ENCODE measurements at regions not wholly inside any gene's neighbourhood (a gene's known extent, or its start where the extent isn't known, plus 50 kb on each side); places are given as distances from the start of the nearest gene placed in this dataset.
A peak's percentile ranks its signal among the peaks of the same experiment; 100 is the strongest.

GRCh38 chr13:48901781-48902180 is 73.9 kb upstream of the FNDC3A start:
- DNase-seq (no peak), ATAC-seq (no peak)
- TF ChIP-seq CTCF (IDR thresholded peaks at IDR 0.05) = no peak

GRCh38 chr13:48902368-48902767 is 73.3 kb upstream of the FNDC3A start:
- H3K27ac ChIP-seq = no peak overlapping the region
- H3K4me3 ChIP-seq = no peak overlapping the region
- intact Hi-C loops (cut with DNase I) = no loop called here
- no peak for DNase-seq
- no peak for TF ChIP-seq CTCF (IDR thresholded peaks at IDR 0.05)
- ATAC-seq = peak in 1 of 4 donors; percentile 81
- no peaks in the 10 kb centered on the region for H3K4me1 ChIP-seq
- no peak for FAIRE-seq
- no peaks in the 10 kb centered on the region for H3K27me3 ChIP-seq
- no peaks in the 10 kb centered on the region for H3K36me3 ChIP-seq
- 51 to 62% methylated on average over 1 of the region's 1 CpG for WGBS, 2 donors
- no peaks in the 10 kb centered on the region for H3K9me3 ChIP-seq

More at GRCh38 chr13:48901781-48902180, 73.9 kb upstream of the FNDC3A start:
- no peaks in the 10 kb centered on the region for H3K27me3 ChIP-seq
- H3K9me3 ChIP-seq = no peaks in the 10 kb centered on the region
- FAIRE-seq = no peak
- no peak overlapping the region for H3K4me3 ChIP-seq
- no peak overlapping the region for H3K27ac ChIP-seq
- no peaks in the 10 kb centered on the region for H3K36me3 ChIP-seq
- no peaks in the 10 kb centered on the region for H3K4me1 ChIP-seq
- intact Hi-C loops (cut with DNase I) = no loop called here

- TF ChIP-seq CTCF (IDR thresholded peaks at IDR 0.05) = no peak
- no peak overlapping the region for H3K27ac ChIP-seq
- DNase-seq (no peak), ATAC-seq (no peak), FAIRE-seq (no peak)
- no peaks in the 10 kb centered on the region for H3K36me3 ChIP-seq
- no peaks in the 10 kb centered on the region for H3K27me3 ChIP-seq
- H3K4me1 ChIP-seq = no peaks in the 10 kb centered on the region
- 80 to 93% methylated on average over 2 of the region's 2 CpGs for WGBS, 2 donors
- no peak overlapping the region for H3K4me3 ChIP-seq
- intact Hi-C loops (cut with DNase I) = no loop called here
- no peaks in the 10 kb centered on the region for H3K9me3 ChIP-seq
Measured at GRCh38 chr13:48904668-48905290, 70.9 kb upstream of the FNDC3A start.

GRCh38 chr13:48906200-48906599 is 69.5 kb upstream of the FNDC3A start:
- Histone ChIP-seq H3K9me3 (no peaks in the 10 kb centered on the region), H3K27me3 (no peaks in the 10 kb centered on the region), H3K4me3 (no peak overlapping the region), H3K27ac (peak overlapping the region in 1 of 4 donors; percentile 35), H3K36me3 (no peaks in the 10 kb centered on the region), H3K4me1 (no peaks in the 10 kb centered on the region)
- TF ChIP-seq CTCF (IDR thresholded peaks at IDR 0.05) = no peak
- FAIRE-seq (no peak), DNase-seq (no peak), ATAC-seq (peak in 3 of 4 donors; percentile 49 to 70 (median 64))
- intact Hi-C loops (cut with DNase I) = no loop called here
- WGBS, 2 donors = 41 to 42% methylated on average over 6 of the region's 6 CpGs

- DNase-seq (no peak), FAIRE-seq (no peak), ATAC-seq (peak in 3 of 4 donors; percentile 40 to 56 (median 53))
- Histone ChIP-seq H3K4me1 (no peaks in the 10 kb centered on the region), H3K36me3 (no peaks in the 10 kb centered on the region), H3K4me3 (no peak overlapping the region), H3K9me3 (no peaks in the 10 kb centered on the region), H3K27me3 (no peaks in the 10 kb centered on the region), H3K27ac (peak overlapping the region in 1 of 4 donors; percentile 15)
- 44 to 60% methylated on average over 2 of the region's 2 CpGs for WGBS, 2 donors
- intact Hi-C loops (cut with DNase I) = no loop called here
- TF ChIP-seq CTCF (IDR thresholded peaks at IDR 0.05) = no peak
Measured at GRCh38 chr13:48908381-48909055, 67.2 kb upstream of the FNDC3A start.

Data from pancreas (tissue), 10 donors.